K562 (cell line): ENCODE measurements at regions not wholly inside any gene's neighbourhood (a gene's known extent, or its start where the extent isn't known, plus 50 kb on each side); places are given as distances from the start of the nearest gene placed in this dataset.

Experiments
- ATAC-seq: fragments of 200-7000 bp; cut with Tn5 transposase; 3 replicates; pipeline ENCODE4 v1.9.1; 2020; ENCODE audit warnings: moderate library complexity
- BruUV-seq: library from RNA; stranded (reverse); fragments of 400-500 nt; replicated peaks from 2 replicates; lab custom pipeline; 2021; lab: Mats Ljungman, UMichigan
- CTCF ChIA-PET: fragments of 300-600 bp; formaldehyde crosslinking; extraction: SDS; loops from one replicate; lab custom pipeline; 2021; ENCODE audit warnings: low intra/inter-chr PET ratio; lab: Yijun Ruan, JAX
- POLR2A ChIA-PET: fragments of 300-600, 350-650 bp; sonication (Branson Sonifier 250); formaldehyde crosslinking; extraction: SDS; loops from one replicate; lab custom pipeline; 2021; ENCODE audit warnings: antibody characterized with exemption, inconsistent platforms; lab: Yijun Ruan, JAX
- DNase-seq, 4 experiments: peaks; one replicate each; pipeline versions ENCODE4 v3.0.0 to v3.0.0-alpha.2; 2011 to 2018; ENCODE audit warnings: low spot score in 3 of 4, mixed read lengths in 3 of 4; ENCODE audit errors: extremely low read depth in 1 of 4
- FAIRE-seq: peaks from 2 replicates; lab custom pipeline; 2011; peaks lifted over from hg19 to GRCh38; lab: Jason Lieb, UNC
- H2AFZ ChIP-seq: 2 replicates; pipeline ENCODE4 v1.6.0; 2011; ENCODE audit warnings: low read depth, low read length, control low read depth, inconsistent platforms
- H3K27ac ChIP-seq: fragments of 200-600 bp; 3 replicates; pipeline ENCODE4 v1.8.0; 2011; ENCODE audit warnings: low read depth, mild to moderate bottlenecking, control low read depth, inconsistent platforms, low read length, moderate library complexity, mixed read lengths; ENCODE audit errors: extremely low read depth
- H3K27me3 ChIP-seq, 2 experiments: fragments of 300-600 bp in 1 of 2; 2 replicates in 1 of 2; 3 replicates in 1 of 2; pipeline versions ENCODE4 v1.6.0 to v1.8.0; 2011; ENCODE audit warnings: inconsistent platforms in 2 of 2, low read length in 2 of 2, mild to moderate bottlenecking in 1 of 2, mixed read lengths in 1 of 2, moderate library complexity in 1 of 2; ENCODE audit not compliant: control insufficient read depth in 2 of 2, insufficient read depth in 2 of 2
- H3K36me3 ChIP-seq: fragments of 300-600 bp; 3 replicates; pipeline ENCODE4 v1.8.0; 2011; ENCODE audit warnings: mild to moderate bottlenecking, low read length, inconsistent platforms; ENCODE audit not compliant: control insufficient read depth, insufficient read depth
- H3K4me1 ChIP-seq, 2 experiments: fragments of 200-600 bp in 1 of 2; replicated peaks in 1 of 2; 2 replicates in 1 of 2; 3 replicates in 1 of 2; pipeline versions ENCODE4 v1.5.1 to v1.8.0; 2011; ENCODE audit warnings: inconsistent platforms in 2 of 2, low read length in 2 of 2, mild to moderate bottlenecking in 1 of 2, mixed read lengths in 1 of 2, moderate library complexity in 1 of 2; ENCODE audit not compliant: control insufficient read depth in 2 of 2, insufficient read depth in 2 of 2
- H3K4me2 ChIP-seq: 2 replicates; pipeline ENCODE4 v1.6.1; 2011; ENCODE audit warnings: low read length, control low read depth, inconsistent platforms, mixed read lengths; ENCODE audit not compliant: insufficient read depth
- H3K4me3 ChIP-seq: fragments of 200-600 bp; sonication (generic), shearing (Covaris generic); 2 replicates; pipeline ENCODE4 v1.5.1; 2016; ENCODE audit warnings: control low read depth, inconsistent platforms
- H3K79me2 ChIP-seq: fragments of 200-600 bp; 3 replicates; pipeline ENCODE4 v1.8.0; 2011; ENCODE audit warnings: low read length, inconsistent platforms; ENCODE audit not compliant: control insufficient read depth, insufficient read depth
- H3K9ac ChIP-seq, 2 experiments: 2 replicates each; pipeline versions ENCODE4 v1.6.0 to v1.6.1; 2011; ENCODE audit warnings: low read depth in 2 of 2, low read length in 2 of 2, control low read depth in 1 of 2, inconsistent platforms in 1 of 2, mild to moderate bottlenecking in 1 of 2, mixed read lengths in 1 of 2; ENCODE audit not compliant: insufficient read depth in 1 of 2
- H3K9me1 ChIP-seq: one replicate; pipeline ENCODE4 v1.6.0; 2011; ENCODE audit warnings: inconsistent platforms, mild to moderate bottlenecking, low read length, moderate library complexity; ENCODE audit not compliant: control insufficient read depth, insufficient read depth
- H3K9me3 ChIP-seq: replicated peaks from 2 replicates; pipeline ENCODE4 v1.5.1; 2011; ENCODE audit warnings: low read depth, low read length, inconsistent platforms; ENCODE audit not compliant: control insufficient read depth, insufficient read depth
- H4K20me1 ChIP-seq: replicated peaks from 2 replicates; pipeline ENCODE4 v1.6.1; 2011; ENCODE audit warnings: low read length, inconsistent platforms, mixed read lengths; ENCODE audit not compliant: control insufficient read depth, insufficient read depth
- GATAD2A ChIP-seq: fragments of 450-650 bp; IDR thresholded peaks from 2 replicates; pipeline ENCODE4 v1.6.1; 2017
- MBD2 ChIP-seq: sonication (generic); IDR thresholded peaks from 2 replicates; pipeline ENCODE4 v1.6.1; 2016; ENCODE audit warnings: low read depth, borderline replicate concordance
- XRCC4 ChIP-seq: IDR thresholded peaks from one replicate; pipeline ENCODE4 v1.6.1; 2011; ENCODE audit not compliant: insufficient read depth, insufficient read length; ENCODE audit errors: extremely low read depth
- ZNF274 ChIP-seq: IDR thresholded peaks from 2 replicates; pipeline ENCODE4 v1.6.1; 2011; ENCODE audit warnings: low read depth, mild to moderate bottlenecking, low read length, moderate library complexity, borderline replicate concordance
- in situ Hi-C: fragments of 300-500 bp; cut with MboI; formaldehyde crosslinking; loops from 4 replicates; pipeline ENCODE4 v1.15.0; 2018; ENCODE audit warnings: inconsistent platforms, mixed read lengths
- intact Hi-C: fragments of 100-400 bp; cut with micrococcal nuclease; formaldehyde crosslinking; loops from 2 replicates; pipeline ENCODE4 v1.14.2; 2022
- TF ChIP-seq, protein P1 (sequence below), 2 experiments: fragments of 450-650 bp in 1 of 2; IDR thresholded peaks; 2 replicates each; pipeline ENCODE4 v1.6.1; 2011 to 2017; ENCODE audit warnings: low read depth in 2 of 2, antibody characterized with exemption in 1 of 2, borderline replicate concordance in 1 of 2, low read length in 1 of 2, mild to moderate bottlenecking in 1 of 2, mixed read lengths in 1 of 2; ENCODE audit not compliant: control insufficient read depth in 1 of 2
- TF ChIP-seq, protein P2 (sequence below): fragments of 250-450 bp; sonication (Bioruptor Pico); IDR thresholded peaks from 2 replicates; pipeline ENCODE4 v1.5.0; 2021; ENCODE audit warnings: mild to moderate bottlenecking, borderline replicate concordance

DNA sequence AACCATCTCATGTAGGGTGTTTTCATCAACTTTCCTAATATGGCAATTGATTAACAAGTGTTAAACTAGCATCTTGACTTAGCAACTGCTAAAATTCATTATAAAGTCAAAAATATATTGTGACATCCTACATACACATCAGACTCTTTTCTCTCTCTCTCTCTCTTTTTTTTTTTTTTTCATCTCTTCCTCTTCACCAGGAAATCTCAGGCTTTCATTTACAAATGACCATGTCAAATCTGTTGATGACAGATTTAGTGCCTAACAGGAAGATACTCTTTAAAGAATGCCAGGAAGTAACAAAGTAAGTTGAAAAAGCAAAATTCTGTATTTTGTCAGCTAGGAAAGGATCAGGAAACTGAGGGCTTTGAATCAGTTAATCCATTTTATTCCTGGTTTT lies 365.5 kb downstream of the PCDH7 start:
- ChIA-PET CTCF (no interaction called here), POLR2A (no interaction called here)
- no peak overlapping the region for H2AFZ ChIP-seq
- TF ChIP-seq XRCC4 (no peak), MBD2 (no peak), ZNF274 (no peak), GATAD2A (no peak)
- TF ChIP-seq, protein P1, sequence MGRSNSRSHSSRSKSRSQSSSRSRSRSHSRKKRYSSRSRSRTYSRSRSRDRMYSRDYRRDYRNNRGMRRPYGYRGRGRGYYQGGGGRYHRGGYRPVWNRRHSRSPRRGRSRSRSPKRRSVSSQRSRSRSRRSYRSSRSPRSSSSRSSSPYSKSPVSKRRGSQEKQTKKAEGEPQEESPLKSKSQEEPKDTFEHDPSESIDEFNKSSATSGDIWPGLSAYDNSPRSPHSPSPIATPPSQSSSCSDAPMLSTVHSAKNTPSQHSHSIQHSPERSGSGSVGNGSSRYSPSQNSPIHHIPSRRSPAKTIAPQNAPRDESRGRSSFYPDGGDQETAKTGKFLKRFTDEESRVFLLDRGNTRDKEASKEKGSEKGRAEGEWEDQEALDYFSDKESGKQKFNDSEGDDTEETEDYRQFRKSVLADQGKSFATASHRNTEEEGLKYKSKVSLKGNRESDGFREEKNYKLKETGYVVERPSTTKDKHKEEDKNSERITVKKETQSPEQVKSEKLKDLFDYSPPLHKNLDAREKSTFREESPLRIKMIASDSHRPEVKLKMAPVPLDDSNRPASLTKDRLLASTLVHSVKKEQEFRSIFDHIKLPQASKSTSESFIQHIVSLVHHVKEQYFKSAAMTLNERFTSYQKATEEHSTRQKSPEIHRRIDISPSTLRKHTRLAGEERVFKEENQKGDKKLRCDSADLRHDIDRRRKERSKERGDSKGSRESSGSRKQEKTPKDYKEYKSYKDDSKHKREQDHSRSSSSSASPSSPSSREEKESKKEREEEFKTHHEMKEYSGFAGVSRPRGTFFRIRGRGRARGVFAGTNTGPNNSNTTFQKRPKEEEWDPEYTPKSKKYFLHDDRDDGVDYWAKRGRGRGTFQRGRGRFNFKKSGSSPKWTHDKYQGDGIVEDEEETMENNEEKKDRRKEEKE (IDR thresholded peaks at IDR 0.05; ENCODE audit: borderline replicate concordance in 1 of 2, control insufficient read depth in 1 of 2, low read depth in 2 of 2, low read length in 1 of 2) = no peak
- TF ChIP-seq, protein P2, sequence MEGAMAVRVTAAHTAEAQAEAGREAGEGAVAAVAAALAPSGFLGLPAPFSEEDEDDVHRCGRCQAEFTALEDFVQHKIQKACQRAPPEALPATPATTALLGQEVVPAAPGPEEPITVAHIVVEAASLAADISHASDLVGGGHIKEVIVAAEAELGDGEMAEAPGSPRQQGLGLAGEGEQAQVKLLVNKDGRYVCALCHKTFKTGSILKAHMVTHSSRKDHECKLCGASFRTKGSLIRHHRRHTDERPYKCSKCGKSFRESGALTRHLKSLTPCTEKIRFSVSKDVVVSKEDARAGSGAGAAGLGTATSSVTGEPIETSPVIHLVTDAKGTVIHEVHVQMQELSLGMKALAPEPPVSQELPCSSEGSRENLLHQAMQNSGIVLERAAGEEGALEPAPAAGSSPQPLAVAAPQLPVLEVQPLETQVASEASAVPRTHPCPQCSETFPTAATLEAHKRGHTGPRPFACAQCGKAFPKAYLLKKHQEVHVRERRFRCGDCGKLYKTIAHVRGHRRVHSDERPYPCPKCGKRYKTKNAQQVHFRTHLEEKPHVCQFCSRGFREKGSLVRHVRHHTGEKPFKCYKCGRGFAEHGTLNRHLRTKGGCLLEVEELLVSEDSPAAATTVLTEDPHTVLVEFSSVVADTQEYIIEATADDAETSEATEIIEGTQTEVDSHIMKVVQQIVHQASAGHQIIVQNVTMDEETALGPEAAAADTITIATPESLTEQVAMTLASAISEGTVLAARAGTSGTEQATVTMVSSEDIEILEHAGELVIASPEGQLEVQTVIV (CRISPR knock-in tag) = no peak
- no peak overlapping the region for H3K9ac ChIP-seq
- no peak overlapping the region for H3K4me3 ChIP-seq
- BruUV-seq = no TSS peak
- ATAC-seq (no peak), FAIRE-seq (no peak), DNase-seq (no peak)
- no peaks in the 10 kb centered on the region for H3K4me1 ChIP-seq
- no peaks in the 10 kb centered on the region for H3K79me2 ChIP-seq
- intact Hi-C loops (no loop called here), in situ Hi-C loops (no loop called here)
- no peaks in the 10 kb centered on the region for H3K9me3 ChIP-seq
- H3K9me1 ChIP-seq = no peaks in the 10 kb centered on the region
- H4K20me1 ChIP-seq = no peaks in the 10 kb centered on the region
- H3K27ac ChIP-seq = no peak overlapping the region
- no peak overlapping the region for H3K4me2 ChIP-seq
- H3K27me3 ChIP-seq = no peaks in the 10 kb centered on the region
- H3K36me3 ChIP-seq = no peaks in the 10 kb centered on the region
